ENCODE measurements at regions not wholly inside any gene's neighbourhood (a gene's known extent, or its start where the extent isn't known, plus 50 kb on each side); places are given as distances from the start of the nearest gene placed in this dataset.

DNA sequence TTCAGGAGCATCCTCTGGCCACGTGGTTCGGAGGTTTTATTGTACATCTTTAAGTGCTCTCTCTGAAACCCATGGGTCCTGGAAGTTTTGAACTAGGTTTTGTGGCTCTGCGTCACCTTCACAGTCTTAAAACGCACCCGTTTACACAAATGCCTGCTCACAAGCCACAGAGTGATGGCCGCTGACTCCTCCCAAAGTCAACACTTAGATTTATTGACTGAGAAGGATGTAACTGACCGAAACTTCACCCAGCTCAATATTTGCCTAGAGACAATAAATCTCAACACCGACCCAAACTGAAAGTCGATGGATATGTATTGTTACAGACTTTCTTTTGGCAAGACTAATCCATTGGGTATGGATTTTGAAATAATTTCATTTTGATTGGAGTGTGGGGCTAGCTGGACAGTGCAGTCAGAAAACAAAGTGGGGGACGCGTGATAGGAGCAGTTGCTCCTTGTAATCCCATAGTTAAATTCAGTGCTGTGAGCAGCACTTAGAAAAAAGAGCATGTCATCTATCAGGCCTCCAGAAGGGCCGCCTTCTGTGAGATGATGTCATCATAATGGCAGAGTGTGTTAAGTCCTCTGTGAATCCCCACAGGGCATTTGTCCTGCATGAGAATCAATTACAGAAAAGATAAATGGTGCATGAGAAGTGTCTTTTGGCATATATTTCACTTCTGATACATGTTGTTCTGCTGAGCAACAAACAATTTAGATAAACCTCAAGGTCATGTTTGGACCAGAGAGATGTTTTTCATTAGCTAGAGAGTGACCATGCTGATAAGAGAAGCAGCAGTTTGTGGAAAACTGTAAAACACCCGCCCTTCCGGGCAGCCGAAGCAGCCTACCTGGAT, 183.7 kb downstream of the INO80D start:
- peak in 1 of 3 donors; percentile 70 for DNase-seq

DNA sequence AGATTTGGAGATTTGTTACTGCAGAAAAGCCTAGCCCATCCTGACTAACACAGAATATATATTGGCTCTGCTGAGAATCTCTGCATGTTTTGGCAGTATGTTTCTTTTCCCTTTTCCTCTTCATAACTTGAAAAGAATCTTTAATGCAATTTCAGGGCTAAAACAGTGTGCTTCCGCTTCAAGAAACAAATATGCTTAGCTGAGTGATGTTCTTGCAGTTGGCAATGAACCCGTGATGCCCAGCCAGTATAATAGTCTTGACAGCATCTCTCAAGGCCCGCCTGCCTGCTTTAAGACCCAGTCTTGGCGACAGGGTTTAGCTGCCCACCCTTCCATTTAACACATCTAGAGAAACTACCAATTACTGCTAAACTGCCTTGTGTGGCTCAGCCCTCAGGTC, 184.5 kb downstream of the INO80D start:
- DNase-seq, result no peak

DNA sequence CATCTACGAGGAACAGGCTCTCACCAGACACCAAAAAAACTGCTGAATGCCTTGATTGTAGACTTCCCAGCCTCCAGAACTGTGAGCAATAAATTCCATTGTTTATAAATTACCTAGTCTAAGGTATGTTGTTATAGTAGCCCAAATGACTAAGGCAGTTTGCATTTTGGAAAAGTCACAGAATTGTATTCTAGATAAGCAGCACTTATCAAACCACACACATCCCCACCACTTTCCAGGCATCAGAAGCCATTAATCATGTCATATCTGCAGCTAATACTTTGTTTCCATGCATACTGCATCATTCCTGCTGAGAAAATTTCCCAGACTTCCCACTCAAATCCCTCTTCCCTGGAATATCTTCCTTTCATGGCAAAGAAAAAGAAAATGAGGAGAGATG, 187.2 kb downstream of the INO80D start:
- DNase-seq, result no peak

DNA sequence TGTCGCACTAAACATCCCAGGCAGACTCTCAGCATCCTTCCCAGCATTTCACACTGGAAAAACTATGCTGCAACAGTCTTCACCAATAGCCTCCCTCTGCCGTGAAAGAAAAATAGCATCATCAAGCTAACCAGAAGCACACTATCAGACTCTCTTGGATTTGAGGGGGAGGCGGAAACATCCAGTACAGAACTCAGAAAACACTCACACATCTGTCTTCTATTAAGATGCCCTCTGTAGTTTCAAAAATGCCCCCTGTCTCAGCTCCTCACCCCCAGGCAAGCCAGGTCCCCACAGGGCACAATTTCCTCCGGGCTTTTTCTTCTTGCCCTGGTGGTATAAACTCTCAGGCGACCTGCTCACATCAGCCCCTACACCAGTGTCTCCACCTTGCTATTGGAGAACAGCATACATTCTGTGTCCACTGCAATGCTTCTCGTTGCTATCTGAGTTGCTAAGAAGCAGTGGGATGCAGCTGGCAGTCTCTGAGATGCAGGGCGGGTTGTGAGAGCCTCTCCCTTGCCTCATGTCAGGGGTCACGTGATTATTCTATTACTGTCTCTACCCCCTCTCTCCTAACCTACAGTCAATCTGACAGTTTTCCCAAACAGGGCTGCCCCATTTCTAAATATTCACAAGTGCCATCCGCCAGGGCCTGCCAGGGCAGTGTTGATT, 189.9 kb downstream of the INO80D start:
- DNase-seq, result peak in 1 of 3 donors; percentile 47

DNA sequence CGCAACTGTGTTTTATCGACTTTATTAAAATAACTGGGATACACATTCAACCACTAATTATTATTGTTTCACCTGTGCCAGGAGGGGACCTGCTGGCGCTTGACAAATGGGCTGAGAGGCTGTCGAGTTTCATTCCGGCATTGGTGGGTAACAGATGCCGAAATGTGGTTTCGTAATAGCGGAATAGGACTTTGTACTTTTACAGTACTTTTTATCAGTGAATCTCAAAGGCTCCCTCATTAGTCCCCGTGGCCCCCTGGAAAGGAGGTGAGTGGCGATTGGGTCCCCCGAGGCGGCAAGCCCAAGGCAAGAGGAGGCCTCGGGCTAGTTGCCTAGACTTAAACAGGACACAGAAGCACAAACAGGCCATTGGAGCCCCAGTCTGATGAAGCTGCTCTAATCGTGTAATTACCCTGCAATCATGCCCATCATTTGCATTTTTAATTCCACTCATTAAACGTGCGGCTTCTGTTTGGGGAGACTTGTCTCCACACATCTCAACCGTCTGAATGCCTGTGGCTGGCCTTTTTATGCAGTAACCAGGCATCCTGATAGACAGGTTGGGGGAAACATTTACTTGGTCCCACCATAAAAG, 193.2 kb downstream of the INO80D start:
- no peak for DNase-seq

DNA sequence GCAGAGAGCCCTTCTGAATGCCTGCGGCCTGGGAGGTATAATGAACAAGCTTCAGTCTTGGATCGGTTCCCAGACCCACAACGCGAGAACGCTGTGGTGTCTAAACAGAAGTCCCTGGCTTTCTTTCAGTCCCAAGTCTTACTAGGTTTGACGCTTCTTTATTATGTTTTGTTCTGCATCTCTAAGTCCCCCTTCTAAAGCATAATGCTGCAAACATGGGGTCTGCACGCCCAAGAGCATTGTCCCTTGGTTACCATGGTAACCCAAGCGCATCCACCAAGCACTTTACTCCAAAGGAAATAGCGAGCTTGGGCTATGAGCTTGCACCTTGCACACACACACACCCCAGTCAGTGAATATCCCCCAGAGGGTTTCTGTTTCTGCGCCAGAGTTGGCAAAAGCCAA, 193.7 kb downstream of the INO80D start:
- DNase-seq, result no peak

DNA sequence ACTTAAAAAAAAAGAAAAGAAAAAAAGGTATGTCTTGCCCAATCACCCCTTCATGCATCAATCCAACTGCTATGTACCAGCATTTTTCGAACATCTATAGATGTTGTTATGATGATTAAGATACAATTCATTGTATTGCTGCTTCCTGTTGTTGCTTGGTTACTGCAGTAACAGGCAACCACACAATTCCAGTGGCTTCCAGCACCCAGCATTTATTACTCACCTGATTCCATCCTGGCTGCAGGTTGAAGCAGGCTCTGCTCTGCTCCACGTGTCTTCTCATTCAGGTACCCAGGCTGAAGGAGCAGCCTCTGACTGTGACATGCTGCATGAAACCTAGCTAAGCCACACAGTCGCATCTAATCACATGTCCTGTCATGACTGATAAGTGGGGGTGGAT, 196.9 kb downstream of the INO80D start:
- DNase-seq, result no peak

DNA sequence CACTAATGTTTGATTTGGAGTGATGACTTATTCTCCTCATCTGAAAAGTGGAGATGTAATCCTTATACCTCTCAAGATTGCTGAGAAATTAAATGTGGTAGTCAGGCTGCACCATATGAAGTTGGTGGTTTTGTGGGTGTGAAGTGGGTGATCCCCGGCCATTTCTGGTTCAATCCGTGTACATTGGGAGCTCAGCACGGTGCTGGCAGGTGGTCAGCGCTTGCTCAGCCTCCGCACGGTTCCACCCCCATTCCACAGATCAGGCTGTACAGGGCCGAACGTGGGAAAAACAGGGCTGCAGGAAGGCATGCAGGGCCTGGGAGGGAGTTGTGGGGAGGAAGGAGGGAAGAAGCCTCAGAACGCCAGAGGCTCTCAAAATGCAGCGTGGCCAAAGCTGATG, 198.3 kb downstream of the INO80D start:
- no peak for DNase-seq

DNA sequence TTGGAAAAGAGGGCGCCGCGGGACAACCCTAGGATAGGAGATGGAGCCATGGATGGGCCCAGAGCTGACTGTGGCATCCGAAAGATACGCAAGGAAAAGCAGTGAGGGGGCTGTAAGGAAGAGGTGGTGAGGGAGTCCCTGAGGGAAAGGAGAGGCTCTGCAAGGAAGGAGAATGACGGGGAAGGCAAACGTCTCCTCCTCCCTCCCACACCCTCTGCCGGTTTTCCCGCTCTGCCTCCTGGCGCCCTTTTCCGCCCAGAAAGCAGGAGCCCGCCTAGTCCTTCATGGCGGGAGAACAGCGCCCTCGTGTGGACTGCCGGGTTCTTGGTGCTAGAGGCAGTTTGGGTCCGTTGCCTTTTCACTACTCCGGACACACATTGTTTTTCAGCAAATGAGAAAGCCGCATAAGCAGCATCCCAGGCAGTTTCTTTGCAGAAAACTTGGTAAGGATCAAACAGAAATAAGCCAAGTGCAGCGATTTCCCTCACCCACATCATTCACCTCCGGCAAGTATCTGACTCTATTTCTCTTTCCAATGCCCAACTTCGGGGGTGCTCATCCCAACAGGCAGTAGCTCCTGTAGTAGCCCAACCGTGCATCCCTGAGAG, 200.4 kb downstream of the INO80D start:
- DNase-seq, result peak; percentile 53 to 77 (median 73)

DNA sequence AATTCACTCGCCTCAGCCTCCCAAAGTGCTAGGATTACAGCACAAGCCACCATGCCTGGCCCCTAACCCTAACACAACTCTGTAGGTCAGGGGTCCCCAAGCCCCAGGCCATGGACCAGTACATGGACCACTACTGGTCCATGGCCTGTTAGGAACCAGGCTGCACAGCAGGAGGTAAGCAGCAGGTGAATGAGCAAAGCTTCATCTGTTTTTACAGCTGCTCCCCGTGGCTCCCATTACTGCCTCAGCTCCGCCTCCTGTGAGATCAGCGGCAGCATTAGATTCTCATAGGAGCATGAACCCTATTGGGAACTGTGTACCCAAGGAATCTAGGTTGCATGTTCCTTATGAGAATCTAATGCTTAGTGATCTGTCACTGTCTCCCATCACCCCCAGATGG, 201.7 kb downstream of the NRP2 start:
- DNase-seq, result no peak

DNA sequence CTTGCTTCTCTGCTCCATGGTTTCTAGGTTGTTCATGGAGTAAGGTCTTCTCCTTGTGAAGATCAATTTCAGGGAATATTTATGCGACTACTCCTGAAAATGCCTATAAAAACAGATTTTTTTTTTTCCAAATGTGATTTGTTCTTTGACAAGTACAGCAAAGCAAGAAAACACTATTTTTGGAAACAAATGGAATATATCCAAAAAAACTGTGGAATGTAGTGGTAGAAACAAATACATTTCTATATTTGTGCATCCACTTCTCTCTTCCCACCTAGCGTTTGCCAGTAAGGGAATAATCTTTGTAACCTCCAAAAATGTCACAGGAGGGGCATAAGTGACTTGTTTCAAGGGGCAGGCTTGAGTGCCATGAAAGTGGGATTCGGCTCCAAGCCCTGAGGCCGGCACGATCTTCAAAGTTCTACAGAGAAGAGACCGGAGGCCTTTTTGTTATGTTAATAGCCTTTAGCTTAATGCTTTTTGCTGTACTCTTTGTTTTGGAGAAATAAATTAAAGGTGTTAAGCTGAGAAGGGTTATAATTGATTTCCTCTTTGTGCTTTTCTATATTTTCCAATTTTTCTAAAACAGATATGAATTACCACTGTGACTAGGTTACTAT, 200.6 kb downstream of the NRP2 start:
- DNase-seq, result no peak

DNA sequence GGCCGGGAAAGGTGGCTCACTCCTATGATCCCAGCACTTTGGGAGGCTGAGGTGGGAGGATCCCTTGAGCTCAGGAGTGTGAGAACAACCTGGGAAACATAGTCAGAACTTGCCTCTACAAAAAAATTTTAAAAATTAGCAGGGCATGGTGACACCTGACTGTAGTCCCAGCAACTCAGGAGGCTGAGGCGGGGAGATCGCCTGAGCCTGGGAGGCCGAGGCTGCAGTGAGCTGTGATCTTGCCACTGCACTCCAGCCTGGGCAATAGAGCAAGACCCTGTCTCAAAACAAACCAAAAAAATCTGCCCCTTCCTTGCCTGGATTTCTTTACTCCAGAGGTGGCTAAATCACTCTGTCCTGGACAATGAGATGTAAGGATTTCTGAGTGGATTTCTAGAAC, 197.7 kb downstream of the NRP2 start:
- DNase-seq, result no peak

DNA sequence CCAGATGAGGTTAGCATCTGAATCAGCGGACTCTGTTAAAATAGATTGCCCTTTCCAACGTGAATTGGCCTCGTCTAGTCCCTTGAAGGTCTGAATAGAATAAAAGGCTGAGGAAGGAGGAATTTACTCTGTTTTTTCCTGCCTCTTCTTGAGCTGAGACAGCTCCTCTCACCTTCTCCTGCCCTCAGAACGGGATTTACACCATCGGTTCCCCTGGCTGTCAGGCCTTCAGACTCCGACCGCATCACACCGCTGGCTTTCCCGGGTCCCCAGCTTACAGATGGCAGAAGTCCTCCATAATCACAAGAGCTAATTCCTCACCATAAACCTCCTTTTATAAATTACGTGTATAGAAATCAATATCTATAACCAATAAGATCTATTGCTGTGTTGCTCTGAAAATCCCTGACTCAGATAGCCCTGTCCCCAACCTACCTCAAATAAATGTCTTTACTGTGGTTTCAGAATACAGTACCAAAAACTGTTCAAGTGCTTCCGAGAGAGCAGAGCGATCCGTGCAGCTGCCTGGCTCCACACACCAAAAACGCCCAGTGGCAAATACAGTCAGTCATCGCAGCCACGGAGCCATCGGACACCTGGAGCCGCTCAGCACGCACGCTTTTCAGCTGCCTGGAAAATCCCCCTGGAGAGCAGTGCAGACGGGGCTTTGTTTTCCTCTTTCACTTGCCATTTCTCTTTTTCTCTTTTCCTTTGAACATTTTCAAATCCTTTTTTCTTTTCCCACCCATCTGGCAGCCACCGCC, 196.9 kb downstream of the NRP2 start:
- DNase-seq, result peak in 1 of 3 donors; percentile 64

DNA sequence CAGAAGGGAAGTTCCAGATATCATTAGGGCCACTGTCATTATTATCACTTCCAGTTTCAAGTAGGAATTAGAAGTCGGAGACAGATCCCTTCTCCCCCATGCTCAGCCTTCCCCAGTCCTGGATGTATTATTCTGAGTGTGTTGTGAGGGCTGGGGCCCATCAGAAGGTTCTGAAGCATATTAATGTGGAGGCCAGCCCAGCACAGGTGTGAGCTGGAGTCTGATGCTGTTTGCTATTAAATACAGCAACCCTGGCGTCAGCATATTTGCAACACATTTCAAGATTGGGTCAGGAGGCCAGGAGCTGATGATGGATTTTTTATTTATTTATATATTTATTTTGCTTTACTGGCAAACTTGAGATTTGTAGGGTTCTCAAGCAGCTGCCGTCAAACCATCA, 195.2 kb downstream of the NRP2 start:
- DNase-seq, result no peak

DNA sequence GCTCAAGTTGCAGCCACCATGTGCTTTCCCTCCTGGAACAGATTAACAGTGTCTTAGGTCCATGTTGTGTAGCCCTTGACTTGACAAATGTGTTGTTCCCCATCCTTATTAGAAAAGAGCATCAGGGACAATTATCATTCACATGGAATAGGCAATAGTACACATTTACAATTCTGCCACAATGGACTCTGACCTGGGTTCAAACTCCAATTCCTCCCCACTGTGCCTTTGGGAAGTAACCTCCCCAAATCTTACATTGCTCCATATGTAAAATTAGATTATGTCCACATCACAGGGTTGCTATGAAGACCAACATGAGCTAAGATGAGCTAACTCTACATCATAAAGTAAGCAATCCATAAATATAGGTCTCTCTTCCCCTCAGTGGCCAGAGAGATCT, 193.8 kb downstream of the NRP2 start:
- no peak for DNase-seq

DNA sequence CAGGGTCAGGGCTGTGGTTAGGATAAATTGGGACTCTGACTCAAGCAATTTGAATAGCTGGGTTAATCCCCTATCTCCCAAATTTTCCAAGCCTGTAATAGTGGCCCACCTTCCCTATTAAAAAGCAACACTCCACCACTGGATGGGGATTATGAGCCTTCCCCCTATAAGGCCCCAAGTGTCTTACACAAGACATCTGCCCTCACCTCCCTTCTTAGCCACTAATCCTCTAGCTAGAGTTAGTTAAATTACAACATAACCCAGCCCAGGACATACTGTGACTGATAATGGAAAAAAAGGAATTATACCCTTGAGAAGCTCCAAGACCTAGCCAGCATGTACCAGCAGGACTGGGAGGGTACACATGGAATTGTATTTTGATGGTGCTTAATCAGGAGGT, 190.4 kb downstream of the NRP2 start:
- no peak for DNase-seq

DNA sequence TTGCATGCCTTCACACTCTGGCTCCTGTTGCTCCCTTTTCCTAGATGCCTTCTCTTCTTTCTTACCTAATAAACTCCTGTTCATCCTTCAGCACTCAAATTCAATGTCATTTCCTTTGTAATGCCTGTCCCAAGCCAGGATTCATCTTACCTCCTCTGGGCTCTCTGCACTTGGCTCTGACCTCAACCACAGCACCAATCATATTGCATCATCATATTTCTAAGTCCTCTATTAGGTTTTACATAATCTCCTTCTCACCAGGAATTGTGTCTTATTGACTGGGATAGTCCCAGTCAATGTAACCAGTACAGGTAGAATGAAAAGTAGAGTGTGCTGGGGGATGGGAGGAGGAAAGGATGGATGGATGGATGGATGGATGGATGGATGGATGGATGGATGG, 187.1 kb downstream of the NRP2 start:
- DNase-seq, result no peak

DNA sequence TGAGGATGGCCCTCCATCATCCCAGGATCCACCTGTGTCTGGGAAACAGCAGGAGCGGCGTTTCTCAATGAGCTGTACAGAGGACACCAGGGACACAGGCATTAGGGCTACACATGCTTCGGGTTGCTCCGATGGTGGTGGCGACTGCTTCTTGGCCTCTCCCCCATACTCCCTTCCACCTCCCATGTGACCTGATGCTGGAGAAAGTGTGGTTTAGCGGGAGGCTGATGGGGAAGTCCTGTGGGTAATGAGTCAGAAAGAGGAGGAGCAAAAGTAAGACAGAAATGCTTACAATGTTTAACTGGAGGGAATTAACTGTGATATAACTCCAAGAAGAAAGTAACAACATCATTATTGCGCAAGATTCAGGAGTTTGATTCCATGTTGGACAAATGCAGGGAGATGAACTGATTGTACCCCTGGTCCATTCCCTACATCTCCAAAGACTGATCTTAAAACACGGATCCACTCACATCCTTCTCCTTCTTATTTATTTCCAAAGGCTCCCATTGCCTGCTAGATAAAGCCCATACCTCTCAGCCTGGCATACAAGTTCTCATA, 186.6 kb downstream of the NRP2 start:
- DNase-seq, result peak in 1 of 3 donors; percentile 82

DNA sequence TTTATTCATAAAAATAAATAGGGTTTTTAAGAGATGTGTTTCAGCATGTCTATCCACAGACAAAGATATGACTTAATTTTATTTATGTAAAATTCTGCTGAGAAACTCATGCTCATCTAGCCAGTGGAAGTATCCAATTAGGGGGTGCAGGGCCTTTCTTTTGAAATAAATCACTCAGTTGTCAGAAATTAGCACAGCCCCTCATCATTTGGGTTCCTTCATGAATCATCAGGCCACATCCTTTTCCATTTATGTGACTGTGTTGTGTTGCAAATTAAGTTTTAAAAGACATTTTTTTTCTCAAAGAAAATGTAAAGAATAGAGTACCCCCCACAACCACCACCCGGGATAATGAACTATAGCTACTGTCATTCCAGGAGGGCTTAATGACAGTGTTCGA, 185.8 kb downstream of the NRP2 start:
- no peak for DNase-seq

DNA sequence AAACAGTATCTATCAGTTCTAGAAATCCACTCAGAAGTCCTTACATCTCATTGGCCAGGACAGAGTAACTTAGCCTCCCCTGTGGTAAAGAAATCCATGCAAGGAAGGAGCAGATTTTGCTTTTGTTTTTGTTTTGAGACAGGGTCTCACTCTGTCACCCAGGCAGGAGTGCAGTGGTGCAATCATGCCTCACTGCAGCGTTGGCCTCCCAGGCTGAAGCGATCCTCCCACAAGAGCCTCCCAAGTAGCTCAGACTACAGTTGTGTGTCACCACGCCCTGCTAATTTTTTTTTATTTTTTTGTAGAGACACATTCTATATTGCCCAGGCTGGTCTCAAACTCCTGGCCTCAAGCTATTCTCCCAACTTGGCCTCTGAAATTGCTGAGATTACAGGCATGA, 185.1 kb downstream of the NRP2 start:
- DNase-seq, result no peak

DNA sequence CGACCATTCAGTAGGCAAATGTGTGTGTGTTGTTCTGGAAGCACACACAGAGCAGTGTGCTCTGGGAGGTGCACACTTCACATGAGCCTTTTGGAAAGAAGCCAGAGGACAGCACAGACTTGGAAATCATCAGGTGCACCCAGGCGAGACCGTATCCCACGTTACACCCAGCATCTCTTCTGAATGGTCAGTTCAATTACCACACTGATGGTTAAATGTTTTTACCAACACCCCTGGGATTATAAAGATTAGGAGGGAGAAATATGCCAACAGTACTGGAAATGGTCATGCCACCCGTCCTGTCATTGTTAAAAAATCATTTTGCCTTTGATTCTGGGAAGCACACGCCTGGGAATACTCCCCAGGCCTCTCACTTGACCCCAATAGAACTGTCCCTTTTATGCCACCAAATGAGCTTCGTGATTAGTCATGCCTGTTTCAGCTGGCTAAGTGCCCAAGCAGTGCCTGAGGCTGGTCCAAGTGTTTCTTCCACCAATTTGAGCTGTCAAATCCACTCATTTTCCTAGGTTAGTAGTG, 183.7 kb downstream of the NRP2 start:
- peak in 1 of 3 donors; percentile 22 for DNase-seq
